Lower leg skin (tissue), 3 donors: ENCODE measurements at regions not wholly inside any gene's neighbourhood (a gene's known extent, or its start where the extent isn't known, plus 50 kb on each side); places are given as distances from the start of the nearest gene placed in this dataset.

Experiments
- CTCF ChIP-seq, 3 donors: fragments of 450-650 bp; IDR thresholded peaks; one replicate each; pipeline ENCODE4 v1.5.1; 2016; ENCODE audit warnings: antibody characterized with exemption in 3 of 3, mild to moderate bottlenecking in 3 of 3, moderate library complexity in 2 of 3
- POLR2A ChIP-seq, 2 donors: fragments of 450-650 bp; IDR thresholded peaks; one replicate each; pipeline ENCODE4 v1.6.1; 2016 to 2017; ENCODE audit warnings: antibody characterized with exemption in 2 of 2, mild to moderate bottlenecking in 1 of 2, moderate library complexity in 1 of 2

GRCh38 chr14:58941629-58942028 is 246.8 kb upstream of the DAAM1 start:
- TF ChIP-seq POLR2A (IDR thresholded peaks at IDR 0.05) = no peak
- no peak for TF ChIP-seq CTCF (IDR thresholded peaks at IDR 0.05)
